ENCODE measurements at regions not wholly inside any gene's neighbourhood (a gene's known extent, or its start where the extent isn't known, plus 50 kb on each side); places are given as distances from the start of the nearest gene placed in this dataset.

GRCh38 chr7:156466955-156467625 lies 173.5 kb upstream of the RNF32 start:
- Mint-ChIP-seq H3K9me3 (peaks cover 0 to 3% (median 0%) of the 10 kb centered on the region in 8 donors), H3K27ac (no peak overlapping the region), H3K4me3 (no peak overlapping the region), H3K4me1 (no peaks in the 10 kb centered on the region), H3K36me3 (no peaks in the 10 kb centered on the region), H3K27me3 (peaks cover 7% of the 10 kb centered on the region in 2 donors)
- intact Hi-C loops (cut with micrococcal nuclease), result no loop called here
- no peak for DNase-seq
- Histone ChIP-seq H3K4me3 (ENCODE audit: low read length in 2 of 2) (no peak overlapping the region), H3K9me3 (ENCODE audit: control insufficient read depth in 1 of 2, low read length in 2 of 2) (no peaks in the 10 kb centered on the region), H3K4me1 (ENCODE audit: insufficient read depth, low read length) (no peaks in the 10 kb centered on the region), H3K36me3 (ENCODE audit: insufficient read depth, low read length) (no peaks in the 10 kb centered on the region), H3K27ac (ENCODE audit: low read depth, low read length) (no peak overlapping the region), H3K27me3 (ENCODE audit: insufficient read depth, low read length) (no peaks in the 10 kb centered on the region)
- ChIA-PET POLR2A (ENCODE audit: partially characterized antibody) (no interaction called here), CTCF (ENCODE audit: partially characterized antibody) (no interaction called here)

GRCh38 chr7:156466272-156466671 lies 174.3 kb upstream of the RNF32 start:
- Histone ChIP-seq H3K4me3 (ENCODE audit: low read length in 2 of 2) (no peak overlapping the region), H3K27me3 (ENCODE audit: insufficient read depth, low read length) (no peaks in the 10 kb centered on the region), H3K27ac (ENCODE audit: low read depth, low read length) (no peak overlapping the region), H3K9me3 (ENCODE audit: control insufficient read depth in 1 of 2, low read length in 2 of 2) (no peaks in the 10 kb centered on the region), H3K36me3 (ENCODE audit: insufficient read depth, low read length) (no peaks in the 10 kb centered on the region), H3K4me1 (ENCODE audit: insufficient read depth, low read length) (no peaks in the 10 kb centered on the region)
- H3K27ac Mint-ChIP-seq, result no peak overlapping the region
- H3K4me1 Mint-ChIP-seq, result no peaks in the 10 kb centered on the region
- peaks cover 7% of the 10 kb centered on the region in 2 donors for H3K27me3 Mint-ChIP-seq
- H3K36me3 Mint-ChIP-seq, result no peaks in the 10 kb centered on the region
- intact Hi-C loops (cut with micrococcal nuclease), result no loop called here
- DNase-seq, result no peak
- CTCF ChIA-PET (ENCODE audit: partially characterized antibody), result no interaction called here
- POLR2A ChIA-PET (ENCODE audit: partially characterized antibody), result no interaction called here
- H3K9me3 Mint-ChIP-seq, result peaks cover 0 to 3% (median 0%) of the 10 kb centered on the region in 8 donors
- no peak overlapping the region for H3K4me3 Mint-ChIP-seq

GRCh38 chr7:156465186-156465585 lies 175.4 kb upstream of the RNF32 start:
- H3K4me3 ChIP-seq (ENCODE audit: low read length in 2 of 2), result no peak overlapping the region
- no peaks in the 10 kb centered on the region for H3K4me1 Mint-ChIP-seq
- no peaks in the 10 kb centered on the region for H3K9me3 ChIP-seq (ENCODE audit: control insufficient read depth in 1 of 2, low read length in 2 of 2)
- ChIA-PET CTCF (ENCODE audit: partially characterized antibody) (no interaction called here), POLR2A (ENCODE audit: partially characterized antibody) (no interaction called here)
- peaks cover 7% of the 10 kb centered on the region in 2 donors for H3K27me3 Mint-ChIP-seq
- DNase-seq, result no peak
- H3K27me3 ChIP-seq (ENCODE audit: insufficient read depth, low read length), result no peaks in the 10 kb centered on the region
- no peak overlapping the region for H3K27ac Mint-ChIP-seq
- H3K4me1 ChIP-seq (ENCODE audit: insufficient read depth, low read length), result no peaks in the 10 kb centered on the region
- no peak overlapping the region for H3K4me3 Mint-ChIP-seq
- no peaks in the 10 kb centered on the region for H3K36me3 ChIP-seq (ENCODE audit: insufficient read depth, low read length)
- no peaks in the 10 kb centered on the region for H3K36me3 Mint-ChIP-seq
- H3K9me3 Mint-ChIP-seq, result peaks cover 0 to 3% (median 0%) of the 10 kb centered on the region in 8 donors
- no peak overlapping the region for H3K27ac ChIP-seq (ENCODE audit: low read depth, low read length)
- intact Hi-C loops (cut with micrococcal nuclease), result no loop called here

- intact Hi-C loops (cut with micrococcal nuclease), result no loop called here
- CTCF ChIA-PET (ENCODE audit: partially characterized antibody), result no interaction called here
- peaks cover 7% of the 10 kb centered on the region in 2 donors for H3K27me3 Mint-ChIP-seq
- H3K4me1 Mint-ChIP-seq, result no peaks in the 10 kb centered on the region
- H3K9me3 ChIP-seq (ENCODE audit: control insufficient read depth in 1 of 2, low read length in 2 of 2), result no peaks in the 10 kb centered on the region
- POLR2A ChIA-PET (ENCODE audit: partially characterized antibody), result no interaction called here
- no peaks in the 10 kb centered on the region for H3K36me3 ChIP-seq (ENCODE audit: insufficient read depth, low read length)
- no peaks in the 10 kb centered on the region for H3K27me3 ChIP-seq (ENCODE audit: insufficient read depth, low read length)
- H3K4me1 ChIP-seq (ENCODE audit: insufficient read depth, low read length), result no peaks in the 10 kb centered on the region
- no peak overlapping the region for H3K4me3 ChIP-seq (ENCODE audit: low read length in 2 of 2)
- DNase-seq, result no peak
- H3K9me3 Mint-ChIP-seq, result peaks cover 0 to 3% (median under 1%) of the 10 kb centered on the region in 8 donors
- H3K27ac ChIP-seq (ENCODE audit: low read depth, low read length), result no peak overlapping the region
- H3K27ac Mint-ChIP-seq, result no peak overlapping the region
- no peaks in the 10 kb centered on the region for H3K36me3 Mint-ChIP-seq
- no peak overlapping the region for H3K4me3 Mint-ChIP-seq
Measured at GRCh38 chr7:156464339-156464738, 176.2 kb upstream of the RNF32 start.

GRCh38 chr7:156463280-156463679 lies 177.3 kb upstream of the RNF32 start:
- no peak overlapping the region for H3K4me3 ChIP-seq (ENCODE audit: low read length in 2 of 2)
- Mint-ChIP-seq H3K27ac (no peak overlapping the region), H3K4me1 (no peaks in the 10 kb centered on the region), H3K27me3 (peaks cover 12 to 13% of the 10 kb centered on the region in 2 donors), H3K9me3 (peaks cover 0 to 3% (median under 1%) of the 10 kb centered on the region in 8 donors), H3K4me3 (no peak overlapping the region), H3K36me3 (no peaks in the 10 kb centered on the region)
- intact Hi-C loops (cut with micrococcal nuclease), result no loop called here
- H3K27ac ChIP-seq (ENCODE audit: low read depth, low read length), result no peak overlapping the region
- DNase-seq, result no peak
- no peaks in the 10 kb centered on the region for H3K27me3 ChIP-seq (ENCODE audit: insufficient read depth, low read length)
- ChIA-PET POLR2A (ENCODE audit: partially characterized antibody) (no interaction called here), CTCF (ENCODE audit: partially characterized antibody) (interaction anchor here (1.4 kb wide), 1 partner anchor 10 kb away, joined by 3 read pairs; no protein-coding TSS in a partner anchor)
- no peaks in the 10 kb centered on the region for H3K36me3 ChIP-seq (ENCODE audit: insufficient read depth, low read length)
- no peaks in the 10 kb centered on the region for H3K9me3 ChIP-seq (ENCODE audit: control insufficient read depth in 1 of 2, low read length in 2 of 2)
- H3K4me1 ChIP-seq (ENCODE audit: insufficient read depth, low read length), result no peaks in the 10 kb centered on the region

- H3K36me3 Mint-ChIP-seq, result no peaks in the 10 kb centered on the region
- H3K4me3 Mint-ChIP-seq, result no peak overlapping the region
- H3K4me3 ChIP-seq (ENCODE audit: low read length in 2 of 2), result no peak overlapping the region
- peaks cover 11 to 16% of the 10 kb centered on the region in 2 donors for H3K27me3 Mint-ChIP-seq
- peak overlapping the region in 1 of 7 donors; percentile 12 for H3K27ac Mint-ChIP-seq
- H3K9me3 Mint-ChIP-seq, result peaks cover 0 to 3% (median under 1%) of the 10 kb centered on the region in 8 donors
- H3K27ac ChIP-seq (ENCODE audit: low read depth, low read length), result no peak overlapping the region
- no peaks in the 10 kb centered on the region for H3K9me3 ChIP-seq (ENCODE audit: control insufficient read depth in 1 of 2, low read length in 2 of 2)
- no peaks in the 10 kb centered on the region for H3K4me1 Mint-ChIP-seq
- intact Hi-C loops (cut with micrococcal nuclease), result no loop called here
- CTCF ChIA-PET (ENCODE audit: partially characterized antibody), result interaction anchor here (2.0 kb wide), 1 partner anchor 10 kb away, joined by 6 read pairs; no protein-coding TSS in a partner anchor
- H3K36me3 ChIP-seq (ENCODE audit: insufficient read depth, low read length), result no peaks in the 10 kb centered on the region
- no peaks in the 10 kb centered on the region for H3K4me1 ChIP-seq (ENCODE audit: insufficient read depth, low read length)
- no peaks in the 10 kb centered on the region for H3K27me3 ChIP-seq (ENCODE audit: insufficient read depth, low read length)
- POLR2A ChIA-PET (ENCODE audit: partially characterized antibody), result no interaction called here
- DNase-seq, result no peak
Measured at GRCh38 chr7:156461881-156462665, 178.5 kb upstream of the RNF32 start.

GRCh38 chr7:156460858-156461627 lies 179.5 kb upstream of the RNF32 start:
- Mint-ChIP-seq H3K4me1 (no peaks in the 10 kb centered on the region), H3K27me3 (peaks cover 12 to 18% of the 10 kb centered on the region in 2 donors), H3K27ac (no peak overlapping the region), H3K4me3 (no peak overlapping the region), H3K9me3 (peaks cover 0 to 3% (median under 1%) of the 10 kb centered on the region in 8 donors), H3K36me3 (no peaks in the 10 kb centered on the region)
- H3K27me3 ChIP-seq (ENCODE audit: insufficient read depth, low read length), result no peaks in the 10 kb centered on the region
- H3K9me3 ChIP-seq (ENCODE audit: control insufficient read depth in 1 of 2, low read length in 2 of 2), result no peaks in the 10 kb centered on the region
- POLR2A ChIA-PET (ENCODE audit: partially characterized antibody), result no interaction called here
- intact Hi-C loops (cut with micrococcal nuclease), result no loop called here
- H3K4me1 ChIP-seq (ENCODE audit: insufficient read depth, low read length), result no peaks in the 10 kb centered on the region
- CTCF ChIA-PET (ENCODE audit: partially characterized antibody), result interaction anchor here (1.0 to 2.0 kb wide), 2 partner anchors 11 to 14 kb away, joined by 3 to 6 read pairs; no protein-coding TSS in a partner anchor
- no peak overlapping the region for H3K4me3 ChIP-seq (ENCODE audit: low read length in 2 of 2)
- no peak overlapping the region for H3K27ac ChIP-seq (ENCODE audit: low read depth, low read length)
- DNase-seq, result no peak
- H3K36me3 ChIP-seq (ENCODE audit: insufficient read depth, low read length), result no peaks in the 10 kb centered on the region

Measured in CD4-positive, alpha-beta memory T cell (primary cell).